Osteocyte (in vitro differentiated cells): ENCODE measurements at regions not wholly inside any gene's neighbourhood (a gene's known extent, or its start where the extent isn't known, plus 50 kb on each side); places are given as distances from the start of the nearest gene placed in this dataset.
"Not testable (repeated sequence)": the region's sequence is repeated elsewhere in the genome, so short reads cannot be mapped to it uniquely, and the experiment has no call there.

Experiments used
- DNase-seq: peaks from one replicate; pipeline ENCODE4 v3.0.0; 2021; ENCODE audit warnings: mixed read lengths; ENCODE audit not compliant: unreplicated experiment; ENCODE audit errors: extremely low spot score
- H3K27ac Mint-ChIP-seq: one replicate; pipeline ENCODE4 v1.8.0; 2021; ENCODE audit warnings: mild to moderate bottlenecking, mixed read lengths; ENCODE audit not compliant: unreplicated experiment
- H3K27me3 Mint-ChIP-seq: one replicate; pipeline ENCODE4 v1.8.0; 2021; ENCODE audit warnings: mixed read lengths; ENCODE audit not compliant: unreplicated experiment
- H3K36me3 Mint-ChIP-seq: one replicate; pipeline ENCODE4 v1.8.0; 2021; ENCODE audit warnings: mixed read lengths; ENCODE audit not compliant: unreplicated experiment
- H3K4me1 Mint-ChIP-seq: one replicate; pipeline ENCODE4 v1.8.0; 2021; ENCODE audit warnings: mixed read lengths; ENCODE audit not compliant: unreplicated experiment
- H3K4me3 Mint-ChIP-seq: one replicate; pipeline ENCODE4 v1.8.0; 2021; ENCODE audit warnings: mild to moderate bottlenecking, moderate library complexity, mixed read lengths; ENCODE audit not compliant: unreplicated experiment
- H3K9me3 Mint-ChIP-seq: one replicate; pipeline ENCODE4 v1.8.0; 2021; ENCODE audit warnings: mixed read lengths; ENCODE audit not compliant: unreplicated experiment
- TF ChIP-seq, protein P1 (sequence below): fragments of 200-600 bp; sonication (generic); IDR thresholded peaks from 2 replicates; pipeline ENCODE4 v1.5.0; 2021; ENCODE audit warnings: antibody characterized with exemption, mild to moderate bottlenecking, moderate library complexity

DNA sequence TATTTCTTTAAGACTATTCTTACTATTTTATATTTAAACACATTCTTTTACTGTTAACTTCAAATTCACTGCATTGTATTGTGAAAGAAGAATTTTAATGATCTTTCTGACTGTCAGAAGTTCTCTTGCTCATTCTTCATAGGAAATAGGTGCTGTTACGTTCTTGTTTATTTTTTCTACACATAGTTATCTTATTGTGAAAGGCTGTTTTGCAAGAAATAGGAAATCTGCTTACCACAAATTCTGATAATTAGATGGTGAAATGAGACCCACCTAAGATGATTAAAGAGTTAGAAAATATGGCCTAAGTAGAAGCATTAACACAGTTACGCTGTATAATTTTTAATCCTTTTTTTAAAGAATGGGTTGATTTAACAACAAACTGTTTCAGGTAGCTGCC, 316.1 kb upstream of the ZFP42 start:
- peaks cover 4% of the 10 kb centered on the region for H3K4me1 Mint-ChIP-seq
- no peaks in the 10 kb centered on the region for H3K9me3 Mint-ChIP-seq
- no peak overlapping the region for H3K27ac Mint-ChIP-seq
- H3K4me3 Mint-ChIP-seq, result no peak overlapping the region
- no peaks in the 10 kb centered on the region for H3K36me3 Mint-ChIP-seq
- TF ChIP-seq, protein P1, sequence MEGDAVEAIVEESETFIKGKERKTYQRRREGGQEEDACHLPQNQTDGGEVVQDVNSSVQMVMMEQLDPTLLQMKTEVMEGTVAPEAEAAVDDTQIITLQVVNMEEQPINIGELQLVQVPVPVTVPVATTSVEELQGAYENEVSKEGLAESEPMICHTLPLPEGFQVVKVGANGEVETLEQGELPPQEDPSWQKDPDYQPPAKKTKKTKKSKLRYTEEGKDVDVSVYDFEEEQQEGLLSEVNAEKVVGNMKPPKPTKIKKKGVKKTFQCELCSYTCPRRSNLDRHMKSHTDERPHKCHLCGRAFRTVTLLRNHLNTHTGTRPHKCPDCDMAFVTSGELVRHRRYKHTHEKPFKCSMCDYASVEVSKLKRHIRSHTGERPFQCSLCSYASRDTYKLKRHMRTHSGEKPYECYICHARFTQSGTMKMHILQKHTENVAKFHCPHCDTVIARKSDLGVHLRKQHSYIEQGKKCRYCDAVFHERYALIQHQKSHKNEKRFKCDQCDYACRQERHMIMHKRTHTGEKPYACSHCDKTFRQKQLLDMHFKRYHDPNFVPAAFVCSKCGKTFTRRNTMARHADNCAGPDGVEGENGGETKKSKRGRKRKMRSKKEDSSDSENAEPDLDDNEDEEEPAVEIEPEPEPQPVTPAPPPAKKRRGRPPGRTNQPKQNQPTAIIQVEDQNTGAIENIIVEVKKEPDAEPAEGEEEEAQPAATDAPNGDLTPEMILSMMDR, result no peak
- DNase-seq, result no peak
- no peaks in the 10 kb centered on the region for H3K27me3 Mint-ChIP-seq

DNA sequence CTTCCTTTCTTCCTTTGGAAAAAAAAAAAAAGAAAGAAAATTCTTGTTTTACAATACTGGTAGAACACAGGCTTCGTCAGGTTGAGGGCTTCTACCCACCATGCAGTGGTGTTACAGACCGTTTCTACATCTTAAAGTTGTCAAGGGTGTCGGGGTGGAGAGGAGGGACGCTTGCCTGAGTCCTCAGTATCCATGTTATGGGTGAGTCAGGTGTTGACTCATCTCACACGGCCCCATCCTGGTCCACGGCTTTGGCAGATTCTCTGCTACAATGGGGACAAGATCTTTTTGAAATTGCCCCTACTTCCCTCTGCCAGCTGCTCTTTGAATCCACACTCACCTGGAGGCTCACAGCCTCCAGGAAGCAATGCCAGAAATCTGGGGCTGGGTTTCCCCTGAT, 310.3 kb upstream of the ZFP42 start:
- Mint-ChIP-seq H3K9me3 (no peaks in the 10 kb centered on the region), H3K36me3 (no peaks in the 10 kb centered on the region), H3K4me1 (no peaks in the 10 kb centered on the region), H3K27me3 (no peaks in the 10 kb centered on the region), H3K27ac (no peak overlapping the region), H3K4me3 (no peak overlapping the region)
- no peak for DNase-seq
- TF ChIP-seq, protein P1, result no peak

DNA sequence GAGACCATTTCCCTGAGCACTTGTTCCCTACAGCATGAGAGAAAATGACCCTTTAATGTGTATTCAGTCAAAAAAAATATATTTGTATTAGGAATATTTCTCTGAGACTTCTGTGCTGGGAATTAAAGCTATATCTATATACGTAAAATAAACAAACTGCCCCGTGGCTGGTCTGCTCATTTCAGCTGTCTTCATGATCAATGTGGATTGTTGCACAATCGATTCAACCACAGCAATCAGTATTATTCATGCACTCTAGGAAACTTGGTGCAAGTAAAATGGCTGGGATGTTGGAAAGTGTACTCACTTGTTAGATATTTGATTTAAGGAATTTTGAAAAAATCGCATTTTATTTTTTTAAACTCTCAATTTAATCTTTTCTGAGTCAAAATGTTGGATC, 307.9 kb upstream of the ZFP42 start:
- Mint-ChIP-seq H3K4me1 (no peaks in the 10 kb centered on the region), H3K9me3 (no peaks in the 10 kb centered on the region), H3K4me3 (no peak overlapping the region), H3K27me3 (no peaks in the 10 kb centered on the region), H3K36me3 (no peaks in the 10 kb centered on the region), H3K27ac (no peak overlapping the region)
- DNase-seq, result no peak
- TF ChIP-seq, protein P1, result no peak

DNA sequence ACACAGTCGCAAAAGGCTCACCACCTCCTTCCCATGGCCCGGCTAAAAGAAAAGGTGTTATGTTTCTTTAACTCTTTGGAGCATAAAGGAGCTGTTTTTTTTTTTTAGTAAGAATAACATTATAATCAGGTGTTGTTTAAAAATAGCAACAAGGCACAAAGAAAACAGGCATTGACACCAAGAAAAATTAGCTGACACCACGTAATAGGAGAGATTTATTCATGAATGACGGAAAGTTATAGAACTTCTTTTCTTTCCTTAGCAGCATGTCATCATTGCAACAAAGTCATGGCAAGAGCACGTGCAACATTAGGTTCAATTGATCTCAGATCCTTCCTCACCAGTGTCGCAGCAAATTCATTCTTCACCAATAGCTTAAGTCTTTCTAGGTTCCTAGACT, 302.9 kb upstream of the ZFP42 start:
- no peaks in the 10 kb centered on the region for H3K36me3 Mint-ChIP-seq
- TF ChIP-seq, protein P1, result no peak
- no peak overlapping the region for H3K27ac Mint-ChIP-seq
- no peak overlapping the region for H3K4me3 Mint-ChIP-seq
- no peaks in the 10 kb centered on the region for H3K27me3 Mint-ChIP-seq
- peaks cover 2% of the 10 kb centered on the region for H3K9me3 Mint-ChIP-seq
- no peaks in the 10 kb centered on the region for H3K4me1 Mint-ChIP-seq
- DNase-seq, result no peak

DNA sequence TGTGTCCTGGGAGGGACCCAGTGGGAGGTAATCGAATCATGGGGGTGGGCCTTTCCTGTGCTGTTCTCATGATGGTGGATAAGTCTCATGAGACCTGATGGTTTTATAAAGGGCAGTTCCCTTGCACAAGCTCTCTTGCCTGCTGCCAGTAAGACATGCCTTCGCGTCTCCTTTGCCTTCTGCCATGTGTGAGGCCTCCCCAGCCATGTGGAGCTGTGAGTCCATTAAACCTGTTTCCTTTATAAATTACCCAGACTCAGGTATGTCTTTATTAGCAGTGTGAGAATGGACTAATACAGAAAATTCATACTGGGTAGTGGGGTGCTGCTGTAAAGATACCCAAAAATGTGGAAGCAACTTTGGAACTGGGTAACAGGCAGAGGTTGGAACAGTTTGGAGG, 300.0 kb upstream of the ZFP42 start:
- not testable (repeated sequence) for H3K4me1 Mint-ChIP-seq, DNase-seq, H3K4me3 Mint-ChIP-seq, H3K27me3 Mint-ChIP-seq, H3K36me3 Mint-ChIP-seq, H3K27ac Mint-ChIP-seq
- H3K9me3 Mint-ChIP-seq, result peaks cover 21% of the 10 kb centered on the region

DNA sequence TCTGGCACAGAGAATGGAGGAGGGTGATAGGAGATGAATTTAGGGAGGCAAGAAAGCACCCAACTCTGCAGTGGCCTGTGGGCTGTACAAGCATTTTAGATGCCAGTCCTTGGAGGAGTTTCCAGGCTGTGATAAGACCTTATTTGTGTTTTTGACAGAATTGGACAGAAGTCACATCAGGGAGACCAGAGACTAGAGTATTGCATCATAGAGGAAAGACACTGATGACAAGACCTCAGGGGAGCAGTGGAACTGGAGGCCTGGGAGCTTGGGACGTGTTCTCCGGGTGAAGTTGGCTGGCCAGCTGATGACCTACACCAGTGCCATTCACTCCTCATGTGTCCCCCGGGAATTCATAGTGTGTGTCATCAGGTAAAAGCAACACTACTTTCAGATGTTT, 284.0 kb upstream of the ZFP42 start:
- H3K4me1 Mint-ChIP-seq, result peaks cover 4% of the 10 kb centered on the region
- peaks cover 18% of the 10 kb centered on the region for H3K9me3 Mint-ChIP-seq
- TF ChIP-seq, protein P1, result no peak
- no peaks in the 10 kb centered on the region for H3K27me3 Mint-ChIP-seq
- H3K4me3 Mint-ChIP-seq, result no peak overlapping the region
- no peak overlapping the region for H3K27ac Mint-ChIP-seq
- no peak for DNase-seq
- H3K36me3 Mint-ChIP-seq, result peaks cover 9% of the 10 kb centered on the region
